HG03457 (cell line): ENCODE measurements at regions not wholly inside any gene's neighbourhood (a gene's known extent, or its start where the extent isn't known, plus 50 kb on each side); places are given as distances from the start of the nearest gene placed in this dataset.

ENCODE experiments used
- ATAC-seq: cut with Tn5 transposase; IDR thresholded peaks from one replicate; pipeline ENCODE4 v1.9.1; 2021; ENCODE audit warnings: moderate number of reproducible peaks; ENCODE audit not compliant: unreplicated experiment

DNA sequence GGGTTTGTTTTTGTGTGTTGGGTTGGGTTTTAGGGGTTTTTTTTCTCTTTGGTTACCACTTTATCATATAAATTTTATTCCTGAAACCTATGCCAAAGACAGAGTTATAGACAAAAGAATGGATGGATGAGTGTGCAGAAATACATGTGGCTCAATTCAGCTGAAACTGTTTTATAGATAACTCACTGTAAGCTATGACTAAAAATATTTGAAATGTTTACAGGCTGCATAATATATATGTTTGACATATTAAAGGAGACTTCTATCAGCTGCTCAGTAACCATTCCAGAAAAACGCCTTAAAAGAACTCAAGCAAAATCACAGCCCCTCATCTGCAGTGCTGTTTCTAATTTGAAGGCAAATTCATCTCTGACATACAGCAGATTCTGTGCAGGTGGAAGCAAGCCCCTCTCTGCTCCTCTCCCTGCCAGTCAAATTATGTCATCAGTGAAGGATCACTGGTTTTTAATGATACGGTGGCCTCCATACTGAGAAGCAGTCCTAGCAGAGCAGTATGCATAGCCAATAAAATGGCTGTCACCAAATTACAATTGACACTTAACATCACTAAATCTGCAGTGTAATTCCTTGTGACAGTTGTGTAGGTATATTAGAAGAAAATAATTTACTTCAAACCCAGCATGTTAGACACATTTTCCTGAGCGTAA, 301.6 kb downstream of the NR2F1-AS1 start:
- ATAC-seq = no peak

DNA sequence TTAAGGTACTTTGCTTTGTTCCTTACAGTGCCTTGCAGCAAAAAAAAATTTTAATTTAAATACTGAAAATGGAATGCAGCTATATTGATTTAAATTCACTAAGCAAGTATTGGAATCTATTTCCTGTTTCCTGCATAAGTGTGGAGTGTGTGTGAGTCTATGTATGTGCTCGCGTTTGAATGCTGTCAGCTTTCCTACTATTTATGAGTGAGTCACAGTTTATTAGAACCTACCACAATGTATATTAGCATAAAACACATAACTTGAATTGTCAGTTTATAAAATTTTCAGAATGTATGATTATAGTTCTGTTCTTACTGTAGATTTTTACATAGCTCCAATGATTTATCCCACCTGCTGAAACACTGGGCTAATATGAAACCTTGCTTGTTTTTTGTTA, 302.1 kb downstream of the NR2F1-AS1 start:
- ATAC-seq = no peak

DNA sequence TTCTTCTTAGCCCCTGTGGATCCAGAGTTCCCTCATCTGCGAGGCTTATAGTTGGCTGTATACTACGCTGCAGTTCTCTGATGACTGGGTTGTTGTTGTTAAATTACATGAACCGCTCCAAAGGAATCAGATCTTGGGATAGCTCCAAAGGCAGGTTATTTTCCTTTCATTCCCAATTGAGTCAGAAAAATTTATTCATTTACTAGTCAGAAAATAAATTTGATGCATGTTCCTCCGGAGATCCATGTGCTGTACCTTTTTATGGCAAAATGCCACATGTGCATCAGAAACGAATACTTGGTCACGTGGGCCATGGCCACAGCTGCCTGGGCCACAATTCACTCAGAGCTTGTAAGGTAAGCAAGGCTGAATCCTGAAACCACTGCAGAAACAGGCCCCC, 304.0 kb downstream of the NR2F1-AS1 start:
- ATAC-seq = no peak

DNA sequence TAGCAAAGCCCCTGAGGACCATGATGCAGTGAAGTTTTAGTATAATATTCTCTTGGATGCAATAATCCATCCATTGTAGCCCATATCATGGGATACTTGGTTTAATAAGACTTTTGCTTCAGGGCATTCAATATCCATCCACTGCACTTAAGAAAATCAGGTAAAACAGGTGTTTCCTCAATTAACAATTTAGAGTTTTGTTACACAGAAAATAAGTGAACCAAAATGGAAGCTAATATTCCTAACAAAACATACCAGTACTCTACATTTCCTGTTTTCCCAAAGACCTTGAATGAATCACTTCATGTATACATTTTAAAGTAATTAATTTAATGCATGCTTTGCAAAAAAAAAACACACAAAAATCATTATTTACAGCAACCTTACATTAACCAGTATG, 305.6 kb downstream of the NR2F1-AS1 start:
- no peak for ATAC-seq

DNA sequence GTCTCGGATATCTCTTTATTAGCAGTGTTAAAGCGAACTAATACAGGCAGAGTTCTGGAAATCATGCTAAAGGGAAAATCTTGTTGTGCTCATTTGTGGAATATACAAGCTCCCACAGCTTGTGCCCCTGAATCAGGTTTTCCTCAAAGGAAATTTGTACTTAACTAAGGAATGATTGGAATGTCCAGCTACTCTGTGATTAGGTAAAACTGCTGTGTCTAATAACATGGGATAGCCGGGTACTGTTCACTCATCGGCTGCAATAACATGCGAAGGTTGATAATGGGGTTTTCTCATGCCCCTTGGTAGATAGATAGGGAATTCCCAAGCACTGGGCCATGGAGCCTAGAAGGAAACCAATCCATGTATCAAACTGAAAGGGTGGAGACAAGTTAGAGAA, 306.7 kb downstream of the NR2F1-AS1 start:
- no peak for ATAC-seq

DNA sequence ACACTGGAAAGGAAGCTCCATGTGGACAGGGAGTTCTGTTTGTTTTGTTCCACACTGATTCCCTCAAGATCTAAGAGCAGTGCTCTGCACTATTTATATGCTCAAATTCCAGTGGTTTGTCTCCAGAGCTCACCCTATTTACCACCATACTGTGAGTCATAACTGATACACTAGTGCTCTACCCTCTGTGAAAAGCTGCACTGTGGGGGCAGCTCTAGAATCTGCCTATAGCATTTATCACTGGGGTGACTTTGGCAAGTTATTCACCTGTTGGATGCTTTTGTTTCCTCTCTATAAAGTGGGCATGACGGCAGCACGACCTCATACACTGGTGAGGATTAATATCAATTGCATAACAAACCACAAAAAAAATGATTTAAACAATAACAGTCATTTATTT, 307.8 kb downstream of the NR2F1-AS1 start:
- no peak for ATAC-seq

DNA sequence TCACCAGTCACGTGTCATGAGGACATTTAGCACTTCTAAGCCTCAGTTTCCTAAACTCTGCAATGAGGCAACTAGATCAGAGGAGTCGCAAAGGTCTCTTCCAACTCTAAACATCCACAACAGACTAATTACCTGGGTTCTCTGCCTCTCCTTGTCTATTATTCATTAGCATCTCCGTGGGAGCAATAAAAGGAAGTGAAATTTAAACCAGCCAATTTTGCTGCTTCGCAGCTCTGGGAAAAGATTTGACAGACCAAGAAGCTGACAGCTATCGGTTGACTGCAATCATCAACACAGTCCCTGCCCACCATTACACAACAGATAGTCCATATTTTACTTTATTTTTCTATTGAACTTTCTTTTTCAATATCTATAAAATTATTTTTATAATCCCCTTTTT, 308.9 kb downstream of the NR2F1-AS1 start:
- ATAC-seq = no peak

DNA sequence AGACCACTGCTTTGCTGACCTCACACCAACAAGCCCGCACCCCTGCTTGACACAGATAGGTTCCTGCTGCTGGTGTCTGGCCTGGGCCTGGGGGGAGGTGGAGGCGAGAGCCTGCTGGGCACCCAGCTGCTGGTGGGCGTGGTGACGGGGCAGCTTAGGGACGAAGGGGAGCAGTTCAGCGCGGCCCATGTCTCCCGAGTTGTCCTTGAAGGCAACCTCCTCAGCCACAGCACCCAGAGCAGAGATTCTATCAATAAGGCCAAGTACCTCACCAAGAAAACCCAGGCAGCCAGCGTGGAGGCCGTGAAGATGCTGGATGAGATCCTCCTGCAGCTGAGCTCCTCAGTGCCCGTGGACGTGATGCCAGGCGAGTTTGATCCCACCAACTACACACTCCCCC, 313.3 kb downstream of the NR2F1-AS1 start:
- no peak for ATAC-seq

DNA sequence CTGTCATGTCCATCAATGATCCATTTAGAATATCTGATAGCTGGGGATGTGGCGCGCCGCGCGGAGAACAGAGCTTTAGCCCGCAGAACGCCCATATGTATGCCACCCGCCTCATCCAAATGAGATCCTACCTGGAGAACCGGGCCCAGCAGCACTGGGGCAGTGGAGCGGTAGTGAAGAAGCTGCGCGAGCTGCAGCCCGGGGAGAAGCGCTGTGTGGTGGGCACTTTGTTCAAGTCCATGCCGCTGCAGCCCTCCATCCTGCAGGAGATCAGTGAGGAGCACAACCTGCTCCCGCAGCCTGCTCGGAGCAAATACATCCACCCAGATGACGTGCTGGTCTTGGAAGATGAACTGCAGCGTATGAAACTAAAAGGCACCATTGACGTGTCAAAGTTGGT, 313.7 kb downstream of the NR2F1-AS1 start:
- no peak for ATAC-seq

DNA sequence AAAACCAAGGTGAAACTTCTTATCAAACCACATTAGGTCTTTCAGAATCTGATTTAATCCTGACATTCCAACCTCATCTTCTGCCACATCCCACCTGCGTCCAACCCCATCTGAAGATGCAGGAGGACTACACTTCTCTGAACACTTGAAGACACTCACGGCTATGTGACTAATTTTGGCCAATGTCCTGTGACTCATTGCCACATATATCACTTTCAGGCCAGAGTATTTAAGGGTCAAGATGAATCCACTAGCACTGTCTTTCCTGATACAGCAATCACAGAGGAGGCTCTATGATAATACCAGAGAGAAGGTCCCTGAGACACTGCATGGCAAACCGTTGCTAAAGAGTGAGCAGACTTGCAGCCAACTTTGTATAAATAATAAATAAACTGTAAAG, 323.4 kb downstream of the NR2F1-AS1 start:
- ATAC-seq = no peak

DNA sequence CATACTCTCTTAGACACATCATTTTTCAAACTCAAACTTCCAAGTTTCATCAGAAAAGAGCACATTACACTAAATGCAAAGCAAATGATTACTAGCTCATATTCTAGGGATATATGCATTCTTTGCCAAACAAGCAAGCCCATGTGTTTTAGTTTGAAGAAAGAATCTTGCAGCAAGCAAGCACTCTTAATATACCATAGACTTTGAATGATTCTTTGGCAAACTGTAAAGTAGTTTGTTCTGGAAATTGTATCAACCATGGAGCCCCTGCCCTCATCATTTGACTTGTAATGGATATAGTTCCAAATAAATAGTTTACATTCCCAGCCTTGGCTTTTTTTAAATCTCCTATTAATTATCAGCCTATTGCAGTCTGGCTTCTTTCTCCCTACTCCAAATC, 325.2 kb downstream of the NR2F1-AS1 start:
- no peak for ATAC-seq

DNA sequence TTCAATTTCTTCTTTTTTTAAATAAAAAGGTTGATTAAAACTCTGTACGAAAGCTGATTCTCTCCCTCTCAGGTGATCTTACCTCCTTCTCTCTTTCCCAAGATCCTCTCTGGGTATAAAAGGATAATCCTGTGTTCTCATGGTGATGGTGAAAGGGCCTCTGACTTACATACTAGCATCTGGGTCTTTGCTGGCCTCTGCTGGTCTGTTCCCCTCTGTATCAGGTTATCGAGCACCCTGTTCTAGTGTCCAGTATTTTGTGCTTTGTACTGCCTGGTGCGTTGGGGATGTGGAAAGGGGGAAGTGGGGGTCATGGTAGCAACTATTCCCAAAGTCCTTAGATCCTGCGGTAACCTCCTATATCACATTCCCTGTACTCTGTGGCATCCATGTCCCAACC, 328.9 kb downstream of the NR2F1-AS1 start:
- ATAC-seq = no peak

DNA sequence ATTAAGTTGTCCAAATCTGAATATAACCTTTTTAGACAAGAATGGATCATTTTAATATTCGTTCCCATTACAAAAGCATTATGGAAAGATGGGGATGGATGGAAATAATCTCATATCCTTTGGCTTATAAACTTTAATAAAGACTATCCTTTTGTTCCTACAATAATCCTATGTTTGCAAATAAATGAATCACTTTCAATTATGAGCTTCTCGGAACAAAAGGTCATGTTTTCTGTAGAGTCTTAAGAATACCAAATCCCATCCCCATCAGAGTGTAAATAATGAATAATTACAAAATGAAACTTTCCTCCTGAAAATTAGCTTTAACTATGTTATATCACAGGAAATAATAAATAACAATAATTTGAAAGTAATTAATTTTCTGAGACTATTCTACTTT, 329.7 kb downstream of the NR2F1-AS1 start:
- no peak for ATAC-seq

DNA sequence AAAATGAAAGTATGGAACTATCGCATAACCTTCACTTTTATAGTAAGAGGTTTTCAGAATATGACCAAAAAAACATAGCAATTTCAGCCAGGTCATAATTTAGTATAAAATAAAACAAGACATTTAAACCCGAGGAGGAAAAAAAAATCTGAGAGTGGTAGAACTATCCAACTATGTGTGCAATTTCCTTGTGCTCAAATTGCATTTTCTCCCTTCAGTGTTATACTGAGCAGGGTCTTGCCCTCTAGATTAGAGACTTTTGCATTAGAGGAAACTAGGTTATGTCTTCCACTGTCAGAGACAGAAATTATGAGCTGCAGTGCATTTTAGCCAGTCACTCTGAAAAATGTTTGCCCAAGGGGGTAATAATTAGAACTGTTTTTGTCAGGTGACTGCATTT, 330.6 kb downstream of the NR2F1-AS1 start:
- no peak for ATAC-seq

DNA sequence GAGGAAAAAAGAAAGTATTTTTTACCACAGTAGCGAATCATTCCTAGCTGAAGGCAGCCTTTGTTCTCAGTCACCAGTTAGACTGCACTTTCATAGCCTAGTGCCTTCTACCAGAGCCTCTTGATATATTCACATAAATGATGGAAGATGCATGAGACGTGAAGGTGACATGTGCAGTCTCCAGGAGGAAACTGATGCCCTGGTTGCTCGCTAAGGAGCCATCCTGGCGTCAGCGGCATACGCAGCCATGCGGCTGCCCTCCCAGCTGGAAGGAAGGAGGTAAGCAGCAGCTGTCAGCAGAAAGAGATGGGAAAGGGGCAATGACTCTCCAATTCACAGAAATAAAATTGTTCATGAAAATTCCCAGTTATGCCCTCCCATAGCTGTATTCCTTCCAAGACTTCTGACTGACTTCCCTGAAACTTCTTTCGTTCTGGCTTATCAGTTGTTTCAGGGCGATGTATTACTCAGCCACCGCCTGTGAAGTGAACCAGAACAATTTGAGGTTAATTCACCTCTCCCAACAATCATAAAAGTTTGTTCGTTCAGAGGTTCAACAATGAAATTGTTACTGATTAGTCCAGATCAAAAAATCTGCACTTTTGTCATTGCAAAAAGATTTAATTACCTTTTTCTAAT, 331.2 kb downstream of the NR2F1-AS1 start:
- ATAC-seq = no peak

DNA sequence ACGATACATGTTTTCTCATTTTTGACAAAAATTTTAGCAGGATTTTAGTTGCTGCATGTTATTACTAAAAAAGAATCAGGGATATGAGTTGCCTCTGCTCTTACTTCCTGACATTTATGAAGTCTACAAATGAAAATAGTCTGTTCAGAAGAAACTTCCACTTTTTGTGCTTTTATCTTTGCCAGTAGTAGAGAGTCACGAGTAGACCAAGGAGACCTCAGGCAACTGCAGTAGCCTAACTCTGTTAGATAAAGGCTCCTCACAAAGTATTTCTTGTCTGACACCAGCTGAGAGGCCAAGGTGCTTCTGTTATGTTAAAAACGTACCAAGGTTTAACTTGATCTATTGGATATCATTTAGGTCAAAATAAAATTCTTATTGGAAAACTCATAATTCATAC, 333.9 kb downstream of the NR2F1-AS1 start:
- ATAC-seq = no peak

DNA sequence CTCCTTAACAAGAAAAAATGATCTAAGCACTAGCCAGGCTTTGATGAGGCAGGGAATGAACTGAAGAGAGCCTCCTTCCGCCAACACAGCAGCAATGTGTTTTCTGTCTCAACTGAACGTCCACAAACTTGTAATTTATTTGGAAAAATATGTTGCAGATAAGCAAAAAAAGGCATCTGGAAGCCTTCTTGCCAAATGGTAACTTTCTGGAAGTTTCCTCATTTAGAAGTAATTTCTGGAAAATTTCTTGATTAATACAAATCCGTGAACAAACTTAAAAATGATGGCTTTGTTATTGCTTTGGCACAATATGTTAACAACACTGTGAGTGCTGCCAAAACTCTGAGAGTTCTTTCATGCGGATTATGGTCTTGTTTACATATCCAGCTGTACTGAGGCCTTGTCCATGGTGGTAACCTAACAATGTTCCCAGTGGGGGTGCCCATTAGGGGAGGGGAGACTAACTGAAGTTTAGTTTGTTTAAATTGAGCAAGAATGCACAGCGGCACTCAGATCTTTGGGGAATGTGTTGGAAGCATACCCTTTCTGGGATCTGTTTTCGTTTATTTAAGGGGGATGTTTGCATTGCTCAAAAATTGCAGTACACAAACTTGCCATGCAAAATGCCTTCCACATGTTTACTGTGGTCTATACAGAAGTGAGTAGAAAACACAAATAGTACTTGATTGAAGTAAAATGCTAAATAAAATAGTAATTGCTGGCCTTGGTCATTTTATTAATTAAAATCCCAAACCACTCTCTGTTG, 334.7 kb downstream of the NR2F1-AS1 start:
- no peak for ATAC-seq

DNA sequence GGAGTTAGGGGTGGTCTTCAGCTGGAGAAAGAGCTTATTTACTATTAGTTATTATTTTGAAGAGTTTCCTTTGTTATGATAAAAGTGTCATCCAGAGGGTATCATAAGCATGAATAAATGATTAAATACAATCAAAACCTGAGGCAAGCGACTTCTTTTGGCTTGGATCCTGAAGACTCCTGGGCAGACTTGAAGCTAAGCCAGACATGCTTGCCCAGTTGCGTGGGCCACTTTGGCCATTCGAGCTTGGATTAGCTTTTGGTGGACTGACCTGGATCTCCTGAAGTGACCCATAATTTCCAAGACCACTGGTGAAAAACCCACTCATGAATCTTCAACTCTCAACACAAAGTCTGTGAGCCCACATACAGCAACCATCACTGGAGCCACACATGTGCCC, 335.8 kb downstream of the NR2F1-AS1 start:
- no peak for ATAC-seq

DNA sequence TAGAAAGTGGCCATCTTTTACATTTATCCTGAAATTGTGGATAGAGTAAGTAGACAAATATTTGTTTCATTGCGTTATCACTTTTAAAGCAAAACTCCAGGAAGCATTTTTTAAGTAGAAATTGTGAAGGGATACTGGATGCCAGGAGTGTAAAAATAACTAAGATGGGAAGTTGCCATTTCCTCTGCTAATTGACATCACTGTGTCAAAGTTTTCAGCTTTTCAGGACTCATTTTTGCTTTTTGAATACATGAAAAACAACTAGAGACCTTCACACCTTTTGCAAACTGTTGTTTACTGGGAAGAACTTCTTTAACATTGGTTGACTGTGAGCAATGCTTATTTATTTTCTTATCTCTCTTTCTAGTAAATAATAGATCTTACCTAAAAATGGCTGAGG, 337.5 kb downstream of the NR2F1-AS1 start:
- ATAC-seq = no peak

DNA sequence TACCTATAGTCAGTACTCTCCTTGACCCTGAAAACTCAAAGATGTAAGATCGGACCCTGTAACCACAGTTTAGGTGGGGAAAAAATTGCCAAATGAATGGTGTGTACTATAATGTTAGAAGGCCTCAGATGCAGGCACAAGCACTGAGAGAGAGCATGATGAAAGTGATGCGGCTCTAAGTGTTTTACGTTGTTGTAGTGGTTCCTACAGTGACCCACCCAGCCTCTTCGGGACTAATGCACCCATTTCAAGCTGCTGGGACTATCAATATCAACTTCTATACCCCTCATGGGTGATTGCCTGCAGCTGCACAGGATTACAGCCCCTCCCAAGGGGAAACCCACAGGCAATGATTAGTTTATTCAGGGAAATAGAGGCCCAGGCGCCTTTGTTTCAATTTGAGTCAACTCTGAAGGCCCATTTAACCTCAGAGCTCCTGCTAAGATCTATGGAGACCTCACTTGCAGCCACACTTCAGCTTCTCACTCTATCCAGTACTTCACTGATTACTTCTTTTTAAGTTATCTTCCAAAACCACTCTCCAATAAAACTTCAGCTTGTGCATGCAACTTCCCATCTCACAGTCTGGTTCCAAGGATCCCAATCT, 340.7 kb downstream of the NR2F1-AS1 start:
- ATAC-seq = no peak

DNA sequence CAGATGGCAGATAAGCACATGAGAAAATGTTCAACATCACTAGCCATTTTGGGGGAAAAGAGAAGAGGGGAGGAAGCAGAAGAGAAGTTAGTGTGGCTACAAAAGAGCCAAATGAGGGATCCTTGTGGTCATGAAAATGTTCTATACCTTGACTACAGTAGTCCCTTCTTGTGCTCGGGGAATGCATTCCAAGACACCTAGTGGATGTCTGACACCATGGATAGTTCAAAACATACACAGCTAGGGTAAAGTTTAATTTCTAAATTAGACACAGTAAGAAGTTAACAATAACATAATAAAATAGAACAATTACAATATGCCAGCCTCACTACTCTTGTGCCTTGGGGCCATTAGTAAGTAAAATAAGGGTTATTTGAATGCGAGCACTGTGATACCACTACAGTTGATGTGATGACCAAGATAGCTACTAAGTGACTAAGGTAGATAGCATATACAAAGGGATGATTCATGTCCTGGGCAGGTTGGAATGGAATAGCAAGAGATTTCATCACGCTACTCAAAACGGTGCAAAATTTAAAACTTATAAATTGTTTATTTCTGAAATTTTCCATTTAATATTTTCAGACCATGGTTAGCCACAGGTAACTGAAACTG, 344.1 kb downstream of the NR2F1-AS1 start:
- ATAC-seq = no peak
